ENCODE measurements at regions not wholly inside any gene's neighbourhood (a gene's known extent, or its start where the extent isn't known, plus 50 kb on each side); places are given as distances from the start of the nearest gene placed in this dataset.

DNA sequence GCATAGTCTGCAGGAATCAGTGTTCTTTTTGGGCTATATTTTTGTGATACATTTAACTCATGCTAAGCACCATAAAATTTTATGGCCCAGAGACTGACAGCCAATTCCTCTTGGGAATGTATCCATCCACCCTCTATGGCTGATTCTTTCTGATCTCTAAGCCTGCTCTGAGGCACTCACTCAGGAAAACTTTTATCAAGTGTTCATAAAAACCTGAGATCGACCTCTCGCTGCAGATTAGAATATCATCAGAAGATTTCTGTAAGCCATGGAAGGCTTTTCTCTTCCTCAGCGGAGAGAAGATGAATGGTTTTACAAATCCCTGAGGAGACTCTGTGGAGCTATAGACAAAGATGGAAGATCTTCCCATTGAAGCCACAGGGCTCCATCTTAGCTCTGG, 489.8 kb upstream of the GHITM start:
- no peak for TF ChIP-seq EZH2phosphoT487 (IDR thresholded peaks at IDR 0.05; ENCODE audit: borderline replicate concordance)
- TF ChIP-seq, protein P1, sequence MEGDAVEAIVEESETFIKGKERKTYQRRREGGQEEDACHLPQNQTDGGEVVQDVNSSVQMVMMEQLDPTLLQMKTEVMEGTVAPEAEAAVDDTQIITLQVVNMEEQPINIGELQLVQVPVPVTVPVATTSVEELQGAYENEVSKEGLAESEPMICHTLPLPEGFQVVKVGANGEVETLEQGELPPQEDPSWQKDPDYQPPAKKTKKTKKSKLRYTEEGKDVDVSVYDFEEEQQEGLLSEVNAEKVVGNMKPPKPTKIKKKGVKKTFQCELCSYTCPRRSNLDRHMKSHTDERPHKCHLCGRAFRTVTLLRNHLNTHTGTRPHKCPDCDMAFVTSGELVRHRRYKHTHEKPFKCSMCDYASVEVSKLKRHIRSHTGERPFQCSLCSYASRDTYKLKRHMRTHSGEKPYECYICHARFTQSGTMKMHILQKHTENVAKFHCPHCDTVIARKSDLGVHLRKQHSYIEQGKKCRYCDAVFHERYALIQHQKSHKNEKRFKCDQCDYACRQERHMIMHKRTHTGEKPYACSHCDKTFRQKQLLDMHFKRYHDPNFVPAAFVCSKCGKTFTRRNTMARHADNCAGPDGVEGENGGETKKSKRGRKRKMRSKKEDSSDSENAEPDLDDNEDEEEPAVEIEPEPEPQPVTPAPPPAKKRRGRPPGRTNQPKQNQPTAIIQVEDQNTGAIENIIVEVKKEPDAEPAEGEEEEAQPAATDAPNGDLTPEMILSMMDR (conservative IDR thresholded peaks at IDR 0.05; ENCODE audit: low read length): no peak
- Histone ChIP-seq H3K4me3 (ENCODE audit: low read length, poor library complexity, severe bottlenecking) (no peak overlapping the region), H3K9me3 (ENCODE audit: insufficient read depth, low read depth, low read length) (no peaks in the 10 kb centered on the region), H3K9me2 (replicated peaks; ENCODE audit: low read depth, low read length) (no peaks in the 10 kb centered on the region), H2AFZ (ENCODE audit: low read length) (no peak overlapping the region), H3F3A (ENCODE audit: low read depth) (no peaks in the 10 kb centered on the region), H4K20me1 (ENCODE audit: insufficient read depth, low read length, poor library complexity, severe bottlenecking) (no peaks in the 10 kb centered on the region), H3K79me2 (ENCODE audit: insufficient read depth, low read length) (no peaks in the 10 kb centered on the region), H3K9ac (ENCODE audit: low read depth, low read length, poor library complexity, severe bottlenecking) (no peak overlapping the region), H3K4me2 (ENCODE audit: low read depth, low read length, poor library complexity, severe bottlenecking) (no peak overlapping the region), H3K4me1 (ENCODE audit: insufficient read depth, low read length, poor library complexity, severe bottlenecking) (no peaks in the 10 kb centered on the region), H3K36me3 (ENCODE audit: insufficient read depth, low read length) (no peaks in the 10 kb centered on the region), H3K27me3 (ENCODE audit: insufficient read depth, low read length, poor library complexity, severe bottlenecking) (no peaks in the 10 kb centered on the region)

DNA sequence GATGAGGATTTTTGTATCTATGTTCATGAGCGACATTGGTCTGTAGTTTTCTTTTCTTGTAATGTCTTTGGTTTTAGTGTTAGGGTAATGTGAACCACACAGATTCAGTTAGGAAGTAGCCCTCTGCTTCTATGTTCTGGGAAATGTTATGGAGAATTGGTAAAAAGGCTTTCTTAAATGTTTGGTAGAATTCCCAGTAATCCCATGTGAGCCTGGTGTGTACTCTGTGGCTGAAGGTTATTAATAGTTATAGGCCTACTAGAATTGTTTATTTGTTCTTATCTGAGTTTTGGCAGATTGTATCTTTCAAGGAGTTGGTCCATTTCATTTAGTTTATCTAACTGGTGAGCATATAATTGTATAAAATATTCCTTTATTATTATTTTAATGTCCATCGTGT, 484.6 kb upstream of the GHITM start:
- H3K9me3 ChIP-seq (ENCODE audit: insufficient read depth, low read depth, low read length): no peaks in the 10 kb centered on the region; the same call in 1 of the 2 replicates
- H3K27me3 ChIP-seq (ENCODE audit: insufficient read depth, low read length, poor library complexity, severe bottlenecking): no peaks in the 10 kb centered on the region
- no peaks in the 10 kb centered on the region for H4K20me1 ChIP-seq (ENCODE audit: insufficient read depth, low read length, poor library complexity, severe bottlenecking)
- no peak overlapping the region for H3K4me3 ChIP-seq (ENCODE audit: low read length, poor library complexity, severe bottlenecking)
- no peaks in the 10 kb centered on the region for H3K9me2 ChIP-seq (replicated peaks; ENCODE audit: low read depth, low read length)
- TF ChIP-seq, protein P1 (conservative IDR thresholded peaks at IDR 0.05; ENCODE audit: low read length): no peak
- no peak for TF ChIP-seq EZH2phosphoT487 (IDR thresholded peaks at IDR 0.05; ENCODE audit: borderline replicate concordance)
- no peaks in the 10 kb centered on the region for H3K79me2 ChIP-seq (ENCODE audit: insufficient read depth, low read length)
- H3F3A ChIP-seq (ENCODE audit: low read depth): no peaks in the 10 kb centered on the region
- H2AFZ ChIP-seq (ENCODE audit: low read length): no peak overlapping the region
- H3K4me2 ChIP-seq (ENCODE audit: low read depth, low read length, poor library complexity, severe bottlenecking): no peak overlapping the region
- no peaks in the 10 kb centered on the region for H3K36me3 ChIP-seq (ENCODE audit: insufficient read depth, low read length)
- no peak overlapping the region for H3K9ac ChIP-seq (ENCODE audit: low read depth, low read length, poor library complexity, severe bottlenecking)
- H3K4me1 ChIP-seq (ENCODE audit: insufficient read depth, low read length, poor library complexity, severe bottlenecking): no peaks in the 10 kb centered on the region

DNA sequence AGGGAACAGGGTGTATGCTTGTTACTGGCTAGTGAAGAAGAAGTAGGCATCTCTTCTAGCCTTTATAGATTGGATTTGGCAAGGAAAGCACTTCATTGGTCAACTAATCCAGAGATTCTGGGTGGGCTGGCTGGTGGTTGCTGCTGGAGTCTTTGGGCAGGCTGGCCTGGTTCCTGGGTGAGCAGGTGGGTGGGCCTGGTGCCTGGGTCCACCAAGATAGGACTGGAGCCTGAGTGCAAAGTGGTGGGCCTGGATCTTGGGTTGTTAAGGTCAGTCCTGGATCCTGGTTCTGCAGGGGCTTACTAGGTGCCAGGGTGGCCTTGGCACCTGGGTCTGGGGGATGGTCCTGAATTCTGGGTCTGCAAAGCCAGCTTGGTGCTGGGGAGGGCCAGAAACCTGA, 482.4 kb upstream of the GHITM start:
- H3K4me1 ChIP-seq (ENCODE audit: insufficient read depth, low read length, poor library complexity, severe bottlenecking): no peaks in the 10 kb centered on the region
- no peak overlapping the region for H3K9ac ChIP-seq (ENCODE audit: low read depth, low read length, poor library complexity, severe bottlenecking)
- no peak overlapping the region for H2AFZ ChIP-seq (ENCODE audit: low read length)
- no peaks in the 10 kb centered on the region for H3K36me3 ChIP-seq (ENCODE audit: insufficient read depth, low read length)
- no peaks in the 10 kb centered on the region for H3K27me3 ChIP-seq (ENCODE audit: insufficient read depth, low read length, poor library complexity, severe bottlenecking)
- no peak overlapping the region for H3K4me3 ChIP-seq (ENCODE audit: low read length, poor library complexity, severe bottlenecking)
- H3K9me3 ChIP-seq (ENCODE audit: insufficient read depth, low read depth, low read length): no peaks in the 10 kb centered on the region; the same call in 1 of the 2 replicates
- H3K9me2 ChIP-seq (replicated peaks; ENCODE audit: low read depth, low read length): no peaks in the 10 kb centered on the region
- no peaks in the 10 kb centered on the region for H4K20me1 ChIP-seq (ENCODE audit: insufficient read depth, low read length, poor library complexity, severe bottlenecking)
- no peaks in the 10 kb centered on the region for H3K79me2 ChIP-seq (ENCODE audit: insufficient read depth, low read length)
- H3K4me2 ChIP-seq (ENCODE audit: low read depth, low read length, poor library complexity, severe bottlenecking): no peak overlapping the region
- no peak for TF ChIP-seq EZH2phosphoT487 (IDR thresholded peaks at IDR 0.05; ENCODE audit: borderline replicate concordance)
- TF ChIP-seq, protein P1 (conservative IDR thresholded peaks at IDR 0.05; ENCODE audit: low read length): no peak
- no peaks in the 10 kb centered on the region for H3F3A ChIP-seq (ENCODE audit: low read depth)

All from Loucy (cell line).